Astrocyte (in vitro differentiated cells and primary cell): ENCODE measurements at regions not wholly inside any gene's neighbourhood (a gene's known extent, or its start where the extent isn't known, plus 50 kb on each side); places are given as distances from the start of the nearest gene placed in this dataset.

Experiments
- DNase-seq: peaks from one replicate; pipeline ENCODE4 v3.0.0-alpha.2; 2010; ENCODE audit warnings: low read depth
- FAIRE-seq: peaks from 2 replicates; lab custom pipeline; 2011; peaks lifted over from hg19 to GRCh38; lab: Jason Lieb, UNC
- H2AFZ ChIP-seq: 2 replicates; pipeline ENCODE4 v1.6.0; 2012; ENCODE audit warnings: low read depth, low read length, inconsistent platforms
- H3K27ac ChIP-seq: 2 replicates; pipeline ENCODE4 v1.5.1; 2011; ENCODE audit warnings: low read depth, low read length, inconsistent platforms
- H3K27me3 ChIP-seq: 2 replicates; pipeline ENCODE4 v1.6.0; 2011; ENCODE audit warnings: low read length, inconsistent platforms; ENCODE audit not compliant: insufficient read depth
- H3K36me3 ChIP-seq: 2 replicates; pipeline ENCODE4 v1.5.1; 2011; ENCODE audit warnings: low read length, inconsistent platforms; ENCODE audit not compliant: insufficient read depth
- H3K4me1 ChIP-seq: 2 replicates; pipeline ENCODE4 v1.5.1; 2011; ENCODE audit warnings: low read length, inconsistent platforms; ENCODE audit not compliant: insufficient read depth
- H3K4me2 ChIP-seq: 2 replicates; pipeline ENCODE4 v1.6.0; 2012; ENCODE audit warnings: low read length, inconsistent platforms
- H3K4me3 ChIP-seq: 2 replicates; pipeline ENCODE4 v1.5.1; 2011; ENCODE audit warnings: low read depth, mild to moderate bottlenecking, low read length, inconsistent platforms; ENCODE audit not compliant: insufficient read depth
- H3K79me2 ChIP-seq: 2 replicates; pipeline ENCODE4 v1.6.0; 2012; ENCODE audit warnings: mild to moderate bottlenecking, low read length, inconsistent platforms; ENCODE audit not compliant: insufficient read depth
- H3K9ac ChIP-seq: 2 replicates; pipeline ENCODE4 v1.6.0; 2012; ENCODE audit warnings: mild to moderate bottlenecking, low read length, inconsistent platforms
- H3K9me3 ChIP-seq: 2 replicates; pipeline ENCODE4 v1.5.1; 2012; ENCODE audit warnings: low read depth, mild to moderate bottlenecking, low read length, inconsistent platforms; ENCODE audit not compliant: insufficient read depth
- H4K20me1 ChIP-seq: 2 replicates; pipeline ENCODE4 v1.6.0; 2012; ENCODE audit warnings: low read length, inconsistent platforms; ENCODE audit not compliant: insufficient read depth
- H3K27ac Mint-ChIP-seq: one replicate; pipeline ENCODE4 v1.8.0; 2021; ENCODE audit warnings: mild to moderate bottlenecking, mixed read lengths; ENCODE audit not compliant: unreplicated experiment
- H3K27me3 Mint-ChIP-seq: one replicate; pipeline ENCODE4 v1.8.0; 2021; ENCODE audit warnings: low read depth, mixed read lengths; ENCODE audit not compliant: unreplicated experiment
- H3K36me3 Mint-ChIP-seq: one replicate; pipeline ENCODE4 v1.8.0; 2021; ENCODE audit warnings: low read depth, mixed read lengths; ENCODE audit not compliant: unreplicated experiment
- H3K4me1 Mint-ChIP-seq: one replicate; pipeline ENCODE4 v1.8.0; 2021; ENCODE audit warnings: low read depth, mixed read lengths; ENCODE audit not compliant: unreplicated experiment
- H3K4me3 Mint-ChIP-seq: one replicate; pipeline ENCODE4 v1.8.0; 2021; ENCODE audit warnings: mild to moderate bottlenecking, moderate library complexity, mixed read lengths; ENCODE audit not compliant: unreplicated experiment
- H3K9me3 Mint-ChIP-seq: one replicate; pipeline ENCODE4 v1.8.0; 2021; ENCODE audit warnings: mild to moderate bottlenecking, mixed read lengths; ENCODE audit not compliant: unreplicated experiment
- CTCF ChIP-seq: IDR thresholded peaks from 2 replicates; pipeline ENCODE4 v1.5.1; 2011; ENCODE audit warnings: low read depth, mild to moderate bottlenecking, inconsistent platforms, low read length, moderate library complexity; ENCODE audit not compliant: insufficient read depth
- EZH2 ChIP-seq: IDR thresholded peaks from 2 replicates; pipeline ENCODE4 v1.6.1; 2012; ENCODE audit warnings: mild to moderate bottlenecking, low read length, inconsistent platforms; ENCODE audit not compliant: insufficient read depth

DNA sequence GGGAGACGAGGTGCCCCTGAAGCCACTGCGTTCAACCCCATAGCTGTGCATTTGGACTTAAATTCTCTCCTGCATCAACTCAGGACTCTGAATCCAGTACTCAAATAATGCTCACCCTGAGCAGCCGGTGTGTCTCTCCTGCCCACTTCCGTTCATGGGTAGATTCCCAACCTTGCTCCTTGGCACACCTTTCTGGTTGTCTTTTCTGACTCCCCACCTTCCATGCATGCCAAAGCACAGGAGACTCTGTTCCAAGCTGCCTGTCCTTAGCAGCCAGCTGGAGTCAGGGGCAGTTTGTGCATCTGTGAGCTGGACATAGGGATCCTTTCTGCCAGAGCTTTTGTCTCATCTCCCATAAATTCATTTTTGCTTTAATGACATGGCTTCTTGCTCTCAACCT lies 1242.5 kb downstream of the TBC1D22A start:
- no peak overlapping the region for H2AFZ ChIP-seq
- Mint-ChIP-seq H3K4me3 (no peak overlapping the region), H3K4me1 (no peaks in the 10 kb centered on the region), H3K36me3 (no peaks in the 10 kb centered on the region), H3K27me3 (peaks cover 21% of the 10 kb centered on the region), H3K9me3 (peaks cover 2% of the 10 kb centered on the region), H3K27ac (no peak overlapping the region)
- H3K27ac ChIP-seq, result no peak overlapping the region
- no peaks in the 10 kb centered on the region for H3K36me3 ChIP-seq
- H3K4me2 ChIP-seq, result no peak overlapping the region
- no peaks in the 10 kb centered on the region for H3K27me3 ChIP-seq
- H3K79me2 ChIP-seq, result no peaks in the 10 kb centered on the region
- peaks cover 9% of the 10 kb centered on the region for H3K9me3 ChIP-seq
- H4K20me1 ChIP-seq, result no peaks in the 10 kb centered on the region
- TF ChIP-seq CTCF (no peak), EZH2 (no peak)
- no peaks in the 10 kb centered on the region for H3K4me1 ChIP-seq
- DNase-seq (no peak), FAIRE-seq (no peak)
- no peak overlapping the region for H3K4me3 ChIP-seq
- H3K9ac ChIP-seq, result no peak overlapping the region

DNA sequence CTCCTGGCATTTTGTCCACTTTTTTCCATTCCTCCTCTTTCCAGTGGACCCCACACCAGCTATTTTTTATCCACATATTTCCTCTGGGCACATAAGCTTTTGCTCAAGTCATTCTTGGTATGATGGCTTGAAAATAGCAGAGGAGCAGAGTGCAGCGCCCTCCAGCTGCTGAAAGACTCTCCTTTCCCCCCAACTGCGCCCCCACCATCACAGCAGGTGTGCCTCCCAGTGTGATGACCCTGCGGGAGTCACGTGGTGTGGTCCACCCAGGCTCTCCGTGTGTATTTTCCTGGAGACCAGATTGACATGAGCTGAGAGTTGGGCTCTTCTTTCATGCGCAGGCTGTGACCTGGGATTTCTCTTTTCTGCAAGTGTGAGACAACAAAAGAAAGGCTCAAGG lies 1241.6 kb downstream of the TBC1D22A start:
- Mint-ChIP-seq H3K36me3 (no peaks in the 10 kb centered on the region), H3K9me3 (peaks cover 2% of the 10 kb centered on the region), H3K27ac (no peak overlapping the region), H3K4me3 (no peak overlapping the region), H3K27me3 (peaks cover 21% of the 10 kb centered on the region), H3K4me1 (no peaks in the 10 kb centered on the region)
- Histone ChIP-seq H3K4me1 (no peaks in the 10 kb centered on the region), H3K27ac (no peak overlapping the region), H4K20me1 (no peaks in the 10 kb centered on the region), H3K4me2 (no peak overlapping the region), H3K79me2 (no peaks in the 10 kb centered on the region), H3K9me3 (peaks cover 9% of the 10 kb centered on the region), H2AFZ (no peak overlapping the region), H3K36me3 (no peaks in the 10 kb centered on the region), H3K4me3 (no peak overlapping the region), H3K27me3 (no peaks in the 10 kb centered on the region), H3K9ac (no peak overlapping the region)
- TF ChIP-seq EZH2 (no peak), CTCF (no peak)
- no peak for FAIRE-seq
- no peak for DNase-seq

DNA sequence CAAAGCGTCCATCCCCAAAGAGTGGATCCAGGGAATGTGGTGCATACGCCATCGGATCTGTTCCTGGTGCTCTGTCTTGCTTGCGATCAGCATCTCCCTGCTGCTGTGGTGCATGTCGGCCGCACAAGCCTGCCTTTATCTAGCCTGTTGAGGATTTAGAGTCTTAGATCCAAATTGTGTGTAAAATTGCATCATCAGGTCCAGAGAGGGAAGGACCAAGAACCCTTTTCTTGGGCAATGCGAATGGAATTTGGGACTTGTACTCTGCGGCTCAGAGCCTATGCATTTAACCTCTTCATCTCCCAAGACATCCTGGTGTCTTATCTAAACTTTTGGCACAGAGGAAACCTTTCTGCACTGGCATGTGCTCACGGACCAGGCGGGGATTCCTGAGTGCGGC lies 1238.7 kb downstream of the TBC1D22A start:
- Histone ChIP-seq H3K4me2 (no peak overlapping the region), H3K9ac (no peak overlapping the region), H3K27ac (no peak overlapping the region), H3K4me3 (no peak overlapping the region), H3K4me1 (no peaks in the 10 kb centered on the region), H3K79me2 (no peaks in the 10 kb centered on the region), H3K9me3 (peaks cover 12% of the 10 kb centered on the region), H3K27me3 (no peaks in the 10 kb centered on the region), H2AFZ (no peak overlapping the region), H3K36me3 (no peaks in the 10 kb centered on the region), H4K20me1 (no peaks in the 10 kb centered on the region)
- Mint-ChIP-seq H3K4me3 (no peak overlapping the region), H3K36me3 (no peaks in the 10 kb centered on the region), H3K27me3 (peaks cover 31% of the 10 kb centered on the region), H3K9me3 (peaks cover 2% of the 10 kb centered on the region), H3K4me1 (no peaks in the 10 kb centered on the region), H3K27ac (no peak overlapping the region)
- DNase-seq (no peak), FAIRE-seq (no peak)
- TF ChIP-seq EZH2, result no peak
- TF ChIP-seq CTCF, result no peak
